IMR-90 (cell line): ENCODE measurements at regions not wholly inside any gene's neighbourhood (a gene's known extent, or its start where the extent isn't known, plus 50 kb on each side); places are given as distances from the start of the nearest gene placed in this dataset.

Experiments used
- CTCF ChIP-seq: conservative IDR thresholded peaks from 2 replicates; pipeline ENCODE4 v1.5.1; 2012; ENCODE audit warnings: mild to moderate bottlenecking, low read depth, low read length, improper control_type of control experiment
- MXI1 ChIP-seq: IDR thresholded peaks from 2 replicates; pipeline ENCODE4 v1.6.1; 2012; ENCODE audit warnings: low read depth, mild to moderate bottlenecking, low read length, moderate library complexity, borderline replicate concordance

GRCh38 chr9:106146886-106147285 lies 452.5 kb downstream of the TMEM38B start:
- TF ChIP-seq CTCF (no peak), MXI1 (no peak)
